ENCODE measurements at regions not wholly inside any gene's neighbourhood (a gene's known extent, or its start where the extent isn't known, plus 50 kb on each side); places are given as distances from the start of the nearest gene placed in this dataset.

DNA sequence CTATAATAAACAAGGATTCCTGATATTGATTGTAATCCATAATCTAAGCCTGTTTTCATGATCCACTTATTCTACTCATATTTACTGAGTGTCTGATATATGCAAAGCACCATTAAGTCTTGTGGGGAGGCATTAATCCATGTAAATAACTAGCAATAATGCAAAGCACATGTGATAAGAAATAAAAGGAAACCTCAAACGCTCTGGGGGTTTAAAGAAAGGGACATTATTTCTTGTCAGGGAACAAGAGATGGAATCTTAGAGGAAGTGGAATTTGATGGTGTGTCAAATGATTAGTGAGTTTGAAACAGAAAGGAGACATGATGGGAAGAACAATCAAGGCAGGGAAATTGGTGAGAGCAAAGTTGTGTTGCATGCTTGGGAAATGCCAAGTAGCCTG is 57.4 kb upstream of the FLT1 start:
- no TSS peak for BruUV-seq (replicated peaks)

GRCh38 chr13:28551498-28551895 is 56.6 kb upstream of the FLT1 start:
- no peak overlapping the region for H3K27ac ChIP-seq (ENCODE audit: low read depth, low read length, poor library complexity, severe bottlenecking)
- BruUV-seq (replicated peaks), result no TSS peak
- no peaks in the 10 kb centered on the region for H3K36me3 ChIP-seq (ENCODE audit: insufficient read depth, low read length, poor library complexity, severe bottlenecking)
- CTCF ChIA-PET, result no interaction called here
- DNase-seq (ENCODE audit: low spot score), result no peak
- TF ChIP-seq EZH2 (IDR thresholded peaks at IDR 0.05; ENCODE audit: borderline replicate concordance, low read depth, low read length, poor library complexity, severe bottlenecking) (no peak), CTCF (conservative IDR thresholded peaks at IDR 0.05; ENCODE audit: low read depth, low read length) (no peak)
- H3K4me1 ChIP-seq (ENCODE audit: insufficient read depth, low read length, poor library complexity, severe bottlenecking), result peaks cover 14% of the 10 kb centered on the region
- intact Hi-C loops (cut with micrococcal nuclease; ENCODE audit: unreplicated experiment), result loop anchor here (5.0 kb wide), 1 partner anchor 86 kb away; no protein-coding TSS in a partner anchor
- no peaks in the 10 kb centered on the region for H3K27me3 ChIP-seq (replicated peaks; ENCODE audit: insufficient read depth, low read depth, low read length, poor library complexity)
- POLR2A ChIA-PET (ENCODE audit: low non-redundant PET), result interaction anchor here (0.6 kb wide), 1 partner anchor 24 kb away, joined by 5 read pairs; no protein-coding TSS in a partner anchor
- no peak overlapping the region for H3K4me3 ChIP-seq (ENCODE audit: low read depth, low read length, poor library complexity, severe bottlenecking)
- H3K9me3 ChIP-seq (ENCODE audit: low read depth, low read length, poor library complexity, severe bottlenecking), result no peaks in the 10 kb centered on the region

More for the DNA sequence above, 57.4 kb upstream of the FLT1 start:
- no peaks in the 10 kb centered on the region for H3K27me3 ChIP-seq (replicated peaks; ENCODE audit: insufficient read depth, low read depth, low read length, poor library complexity)
- POLR2A ChIA-PET (ENCODE audit: low non-redundant PET), result no interaction called here
- peaks cover 19% of the 10 kb centered on the region for H3K4me1 ChIP-seq (ENCODE audit: insufficient read depth, low read length, poor library complexity, severe bottlenecking)
- TF ChIP-seq EZH2 (IDR thresholded peaks at IDR 0.05; ENCODE audit: borderline replicate concordance, low read depth, low read length, poor library complexity, severe bottlenecking) (no peak), CTCF (conservative IDR thresholded peaks at IDR 0.05; ENCODE audit: low read depth, low read length) (no peak)
- no peak overlapping the region for H3K4me3 ChIP-seq (ENCODE audit: low read depth, low read length, poor library complexity, severe bottlenecking)
- H3K36me3 ChIP-seq (ENCODE audit: insufficient read depth, low read length, poor library complexity, severe bottlenecking), result no peaks in the 10 kb centered on the region
- DNase-seq (ENCODE audit: low spot score), result peak; percentile 39
- intact Hi-C loops (cut with micrococcal nuclease; ENCODE audit: unreplicated experiment), result loop anchor here (5.0 kb wide), 1 partner anchor 85 kb away; no protein-coding TSS in a partner anchor
- no peaks in the 10 kb centered on the region for H3K9me3 ChIP-seq (ENCODE audit: low read depth, low read length, poor library complexity, severe bottlenecking)
- peak overlapping the region; percentile 4 for H3K27ac ChIP-seq (ENCODE audit: low read depth, low read length, poor library complexity, severe bottlenecking)
- CTCF ChIA-PET, result no interaction called here

DNA sequence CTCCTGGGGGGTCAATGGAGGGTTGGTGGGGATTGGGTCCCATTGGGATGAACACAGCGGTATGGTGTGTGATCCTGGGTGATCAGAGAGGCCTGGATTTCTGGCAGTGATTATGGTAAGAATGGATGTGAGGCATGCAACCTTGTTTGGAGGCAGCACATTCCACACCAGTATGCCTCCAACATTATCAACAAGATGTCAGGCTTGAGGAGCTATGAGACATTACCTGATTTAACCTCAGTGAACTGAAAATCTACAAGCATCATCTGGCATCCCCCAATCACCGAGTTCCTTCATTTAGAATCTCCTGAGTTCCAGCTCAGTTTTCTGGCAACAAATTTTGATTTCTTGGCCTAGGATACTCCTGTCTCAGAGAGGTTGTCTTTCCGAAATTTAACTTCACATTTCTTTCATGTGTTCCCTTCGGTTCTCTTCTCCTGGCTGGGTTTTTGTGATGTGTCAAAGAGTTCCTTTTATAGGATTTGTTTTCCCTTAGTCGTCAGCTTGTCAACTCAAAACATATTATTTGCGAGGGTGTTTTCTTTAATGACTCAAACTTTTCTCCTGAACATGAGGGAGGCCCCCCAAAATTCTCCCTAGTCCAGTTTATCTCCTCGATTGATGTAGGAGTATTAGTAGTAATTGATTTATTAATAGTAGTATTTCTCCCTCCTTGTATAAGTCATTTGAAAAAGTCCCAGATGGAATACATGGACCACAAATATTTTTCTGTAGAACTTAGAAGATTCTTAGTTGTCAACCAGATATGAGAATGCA is 56.0 kb upstream of the FLT1 start:
- BruUV-seq (replicated peaks), result no TSS peak
- H3K36me3 ChIP-seq (ENCODE audit: insufficient read depth, low read length, poor library complexity, severe bottlenecking), result no peaks in the 10 kb centered on the region
- H3K27ac ChIP-seq (ENCODE audit: low read depth, low read length, poor library complexity, severe bottlenecking), result no peak overlapping the region
- DNase-seq (ENCODE audit: low spot score), result no peak
- POLR2A ChIA-PET (ENCODE audit: low non-redundant PET), result interaction anchor here (0.6 kb wide), 1 partner anchor 23 kb away, joined by 5 read pairs; no protein-coding TSS in a partner anchor
- CTCF ChIA-PET, result no interaction called here
- TF ChIP-seq CTCF (conservative IDR thresholded peaks at IDR 0.05; ENCODE audit: low read depth, low read length) (no peak), EZH2 (IDR thresholded peaks at IDR 0.05; ENCODE audit: borderline replicate concordance, low read depth, low read length, poor library complexity, severe bottlenecking) (no peak)
- intact Hi-C loops (cut with micrococcal nuclease; ENCODE audit: unreplicated experiment), result loop anchor here (5.0 kb wide), 1 partner anchor 86 kb away; no protein-coding TSS in a partner anchor
- H3K4me3 ChIP-seq (ENCODE audit: low read depth, low read length, poor library complexity, severe bottlenecking), result no peak overlapping the region
- no peaks in the 10 kb centered on the region for H3K27me3 ChIP-seq (replicated peaks; ENCODE audit: insufficient read depth, low read depth, low read length, poor library complexity)
- H3K4me1 ChIP-seq (ENCODE audit: insufficient read depth, low read length, poor library complexity, severe bottlenecking), result peaks cover 14% of the 10 kb centered on the region
- H3K9me3 ChIP-seq (ENCODE audit: low read depth, low read length, poor library complexity, severe bottlenecking), result no peaks in the 10 kb centered on the region

Measured in A673 (cell line).